Right atrium auricular region (tissue), 2 donors: ENCODE measurements at regions not wholly inside any gene's neighbourhood (a gene's known extent, or its start where the extent isn't known, plus 50 kb on each side); places are given as distances from the start of the nearest gene placed in this dataset.

Experiments
- DNase-seq: peaks from one replicate; pipeline ENCODE4 v3.0.0-alpha.2; 2019; ENCODE audit warnings: low spot score
- H3K27ac ChIP-seq, 2 donors: fragments of 200-600 bp; sonication (generic); 1 replicate in 1 of 2; 2 replicates in 1 of 2; pipeline ENCODE4 v1.5.1; 2016 to 2019
- H3K27me3 ChIP-seq, 2 donors: fragments of 200-600 bp; sonication (generic); one replicate each; pipeline versions ENCODE4 v1.5.1 to v1.6.0; 2017 to 2019
- H3K36me3 ChIP-seq: fragments of 200-600 bp; sonication (generic); one replicate; pipeline ENCODE4 v1.5.1; 2016
- H3K4me1 ChIP-seq, 2 donors: fragments of 200-600 bp; sonication (generic); one replicate each; pipeline versions ENCODE4 v1.5.1 to v1.6.0; 2017 to 2019
- H3K4me3 ChIP-seq, 2 donors: fragments of 200-600 bp; sonication (generic); 1 replicate in 1 of 2; 2 replicates in 1 of 2; pipeline ENCODE4 v1.5.1; 2017 to 2019; ENCODE audit warnings: mild to moderate bottlenecking in 1 of 2, moderate library complexity in 1 of 2
- H3K9me3 ChIP-seq, 2 donors: fragments of 200-600 bp; sonication (generic); one replicate each; pipeline ENCODE4 v1.5.1; 2019
- TF ChIP-seq, protein P1 (sequence below), 2 donors: fragments of 200-600 bp; sonication (generic); IDR thresholded peaks; one replicate each; pipeline ENCODE4 v1.5.1; 2019; ENCODE audit warnings: antibody characterized with exemption in 2 of 2

DNA sequence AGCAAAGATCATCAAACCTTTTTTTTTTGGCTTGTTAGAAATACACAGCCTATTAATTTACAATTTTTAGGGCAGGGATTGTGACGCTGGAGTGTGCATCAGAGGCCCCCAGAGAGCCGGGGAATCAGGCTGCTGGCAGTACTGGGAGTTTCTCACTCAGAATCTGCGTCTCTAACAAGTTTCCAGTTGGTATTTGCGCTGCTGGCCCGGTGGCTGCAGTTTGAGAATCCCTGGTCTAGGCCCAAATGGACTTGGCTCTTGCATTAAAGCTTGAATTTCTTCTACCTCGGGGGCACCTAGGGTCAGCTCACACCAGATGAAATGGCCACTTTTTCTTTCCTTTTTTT is 150.9 kb upstream of the CIBAR2 start:
- no peaks in the 10 kb centered on the region for H3K4me1 ChIP-seq
- H3K36me3 ChIP-seq: no peaks in the 10 kb centered on the region
- H3K9me3 ChIP-seq: no peaks in the 10 kb centered on the region
- peak; percentile 64 for DNase-seq
- H3K27ac ChIP-seq: no peak overlapping the region
- H3K4me3 ChIP-seq: no peak overlapping the region
- TF ChIP-seq, protein P1, sequence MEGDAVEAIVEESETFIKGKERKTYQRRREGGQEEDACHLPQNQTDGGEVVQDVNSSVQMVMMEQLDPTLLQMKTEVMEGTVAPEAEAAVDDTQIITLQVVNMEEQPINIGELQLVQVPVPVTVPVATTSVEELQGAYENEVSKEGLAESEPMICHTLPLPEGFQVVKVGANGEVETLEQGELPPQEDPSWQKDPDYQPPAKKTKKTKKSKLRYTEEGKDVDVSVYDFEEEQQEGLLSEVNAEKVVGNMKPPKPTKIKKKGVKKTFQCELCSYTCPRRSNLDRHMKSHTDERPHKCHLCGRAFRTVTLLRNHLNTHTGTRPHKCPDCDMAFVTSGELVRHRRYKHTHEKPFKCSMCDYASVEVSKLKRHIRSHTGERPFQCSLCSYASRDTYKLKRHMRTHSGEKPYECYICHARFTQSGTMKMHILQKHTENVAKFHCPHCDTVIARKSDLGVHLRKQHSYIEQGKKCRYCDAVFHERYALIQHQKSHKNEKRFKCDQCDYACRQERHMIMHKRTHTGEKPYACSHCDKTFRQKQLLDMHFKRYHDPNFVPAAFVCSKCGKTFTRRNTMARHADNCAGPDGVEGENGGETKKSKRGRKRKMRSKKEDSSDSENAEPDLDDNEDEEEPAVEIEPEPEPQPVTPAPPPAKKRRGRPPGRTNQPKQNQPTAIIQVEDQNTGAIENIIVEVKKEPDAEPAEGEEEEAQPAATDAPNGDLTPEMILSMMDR (IDR thresholded peaks at IDR 0.05): no peak
- no peaks in the 10 kb centered on the region for H3K27me3 ChIP-seq

DNA sequence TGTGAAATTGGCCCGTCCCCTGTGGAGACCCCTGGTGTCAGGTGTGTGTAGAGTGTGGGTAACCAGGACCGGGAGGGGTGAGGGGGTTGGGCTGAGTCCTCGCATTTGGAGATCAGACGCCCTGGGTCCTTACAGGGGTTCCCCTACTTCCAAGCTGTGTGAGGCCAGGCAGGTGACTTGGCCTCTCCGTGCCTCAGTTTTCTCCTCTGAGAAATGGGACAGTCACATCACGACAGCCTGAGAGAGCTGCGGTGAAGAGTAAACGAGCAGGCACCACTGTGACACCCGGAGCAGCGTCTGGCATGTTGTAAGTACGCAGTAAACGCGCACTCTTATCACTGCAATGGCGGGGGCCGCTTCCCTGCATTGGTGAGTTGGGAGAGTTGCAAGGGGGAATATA is 152.5 kb upstream of the CIBAR2 start:
- no peak for DNase-seq
- H3K36me3 ChIP-seq: no peaks in the 10 kb centered on the region

DNA sequence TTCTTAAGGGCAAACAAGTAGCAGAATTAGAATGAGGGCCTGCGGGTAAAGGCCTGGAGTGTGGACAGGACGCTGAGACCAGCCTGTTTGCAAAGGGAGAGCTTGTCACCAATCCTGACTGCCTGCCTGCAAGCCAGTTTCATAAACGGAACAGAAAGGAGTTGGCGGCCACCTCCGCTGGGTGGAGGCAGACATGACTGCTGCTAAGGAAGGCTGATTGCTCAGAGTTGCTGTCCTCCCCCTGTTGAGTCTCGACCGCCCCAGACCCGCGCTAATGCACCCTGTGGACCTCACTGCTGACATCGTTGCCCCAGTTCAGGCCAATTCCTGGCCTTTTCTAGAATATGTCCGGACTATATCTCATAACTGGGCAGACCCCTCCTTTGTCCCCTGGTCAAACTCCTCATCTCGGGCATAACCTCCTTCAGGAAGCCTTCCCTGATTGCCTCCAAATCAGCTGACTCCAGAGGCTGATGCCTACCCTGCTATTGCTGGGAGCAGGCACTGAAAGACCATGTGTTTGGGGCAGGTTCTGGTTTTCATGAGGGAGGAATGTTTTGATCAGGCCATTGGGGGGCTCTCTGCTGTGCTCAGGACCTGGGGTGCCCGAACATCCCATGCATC is 153.0 kb upstream of the CIBAR2 start:
- H3K4me1 ChIP-seq: no peaks in the 10 kb centered on the region
- no peaks in the 10 kb centered on the region for H3K9me3 ChIP-seq
- no peak overlapping the region for H3K4me3 ChIP-seq
- TF ChIP-seq, protein P1 (IDR thresholded peaks at IDR 0.05): no peak
- no peak overlapping the region for H3K27ac ChIP-seq
- no peaks in the 10 kb centered on the region for H3K27me3 ChIP-seq
- no peak for DNase-seq
- H3K36me3 ChIP-seq: no peaks in the 10 kb centered on the region

More for the DNA sequence above, 152.5 kb upstream of the CIBAR2 start:
- Histone ChIP-seq H3K27me3 (no peaks in the 10 kb centered on the region), H3K4me1 (no peaks in the 10 kb centered on the region), H3K27ac (no peak overlapping the region), H3K4me3 (no peak overlapping the region), H3K9me3 (no peaks in the 10 kb centered on the region)
- TF ChIP-seq, protein P1 (IDR thresholded peaks at IDR 0.05): no peak

GRCh38 chr16:85265810-85266209 is 153.5 kb upstream of the CIBAR2 start:
- DNase-seq: no peak
- Histone ChIP-seq H3K4me3 (no peak overlapping the region), H3K27me3 (no peaks in the 10 kb centered on the region), H3K36me3 (no peaks in the 10 kb centered on the region), H3K9me3 (no peaks in the 10 kb centered on the region), H3K27ac (no peak overlapping the region), H3K4me1 (no peaks in the 10 kb centered on the region)
- TF ChIP-seq, protein P1 (IDR thresholded peaks at IDR 0.05): no peak

- no peaks in the 10 kb centered on the region for H3K36me3 ChIP-seq
- H3K4me1 ChIP-seq: no peaks in the 10 kb centered on the region
- no peak overlapping the region for H3K4me3 ChIP-seq
- TF ChIP-seq, protein P1 (IDR thresholded peaks at IDR 0.05): no peak
- no peak for DNase-seq
- no peak overlapping the region for H3K27ac ChIP-seq
- no peaks in the 10 kb centered on the region for H3K9me3 ChIP-seq
- no peaks in the 10 kb centered on the region for H3K27me3 ChIP-seq
Measured at GRCh38 chr16:85266857-85267256, 154.6 kb upstream of the CIBAR2 start.

- Histone ChIP-seq H3K9me3 (no peaks in the 10 kb centered on the region), H3K4me3 (no peak overlapping the region), H3K4me1 (no peaks in the 10 kb centered on the region), H3K27ac (no peak overlapping the region), H3K36me3 (no peaks in the 10 kb centered on the region), H3K27me3 (no peaks in the 10 kb centered on the region)
- no peak for DNase-seq
- TF ChIP-seq, protein P1 (IDR thresholded peaks at IDR 0.05): no peak
Measured at GRCh38 chr16:85267414-85267945, 155.2 kb upstream of the CIBAR2 start.
